Activated T-cell treated with anti-CD3 and anti-CD28 coated beads, Interleukin-2, amount 50 U/mL, for 4 hours (primary cell): ENCODE measurements at regions not wholly inside any gene's neighbourhood (a gene's known extent, or its start where the extent isn't known, plus 50 kb on each side); places are given as distances from the start of the nearest gene placed in this dataset.

Experiments used
- ATAC-seq, 2 donors: fragments of 200-7000 bp; cut with Tn5 transposase; one replicate each; pipeline ENCODE4 v1.10.0; 2021
- DNase-seq: peaks from one replicate; pipeline ENCODE4 v3.0.0-alpha.2; 2020
- H3K27me3 Mint-ChIP-seq: one replicate; pipeline ENCODE4 v1.8.0; 2021; ENCODE audit warnings: low read depth, mixed read lengths
- H3K36me3 Mint-ChIP-seq: one replicate; pipeline ENCODE4 v1.8.0; 2022; ENCODE audit warnings: mixed read lengths; ENCODE audit not compliant: insufficient read depth
- H3K4me1 Mint-ChIP-seq: one replicate; pipeline ENCODE4 v1.8.0; 2021; ENCODE audit warnings: low read depth, mixed read lengths
- H3K4me3 Mint-ChIP-seq: one replicate; pipeline ENCODE4 v1.8.0; 2021; ENCODE audit warnings: mild to moderate bottlenecking, moderate library complexity, mixed read lengths
- H3K9me3 Mint-ChIP-seq: one replicate; pipeline ENCODE4 v1.8.0; 2021; ENCODE audit warnings: mixed read lengths

DNA sequence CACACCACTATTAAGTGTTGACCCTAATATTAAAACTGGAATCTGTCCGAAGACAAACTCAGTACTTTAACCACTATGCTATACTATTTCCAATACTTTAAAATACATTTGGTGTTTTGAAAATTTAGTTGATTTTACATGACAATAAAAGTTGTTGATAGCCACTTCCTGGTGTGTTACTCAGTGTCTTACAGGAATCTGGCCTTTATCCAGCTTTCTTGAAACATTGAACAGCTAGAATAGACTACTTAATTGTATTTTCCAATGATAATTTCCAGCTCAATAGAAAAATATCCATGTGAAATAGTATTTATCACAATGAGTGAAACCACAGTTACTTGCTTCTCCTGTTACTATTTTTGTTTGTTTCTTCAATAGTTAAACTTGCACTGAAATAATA lies 369.6 kb upstream of the ADGRL4 start:
- DNase-seq: no peak

GRCh38 chr1:79375352-79375751 lies 368.8 kb upstream of the ADGRL4 start:
- DNase-seq (no peak), ATAC-seq (no peak)
- Mint-ChIP-seq H3K27me3 (no peaks in the 10 kb centered on the region), H3K9me3 (peaks cover 12% of the 10 kb centered on the region), H3K4me3 (no peak overlapping the region), H3K4me1 (no peaks in the 10 kb centered on the region), H3K36me3 (no peaks in the 10 kb centered on the region)

More for the DNA sequence above, 369.6 kb upstream of the ADGRL4 start:
- Mint-ChIP-seq H3K36me3 (no peaks in the 10 kb centered on the region), H3K4me1 (no peaks in the 10 kb centered on the region), H3K27me3 (no peaks in the 10 kb centered on the region), H3K9me3 (peaks cover 11% of the 10 kb centered on the region), H3K4me3 (no peak overlapping the region)
- ATAC-seq: no peak

DNA sequence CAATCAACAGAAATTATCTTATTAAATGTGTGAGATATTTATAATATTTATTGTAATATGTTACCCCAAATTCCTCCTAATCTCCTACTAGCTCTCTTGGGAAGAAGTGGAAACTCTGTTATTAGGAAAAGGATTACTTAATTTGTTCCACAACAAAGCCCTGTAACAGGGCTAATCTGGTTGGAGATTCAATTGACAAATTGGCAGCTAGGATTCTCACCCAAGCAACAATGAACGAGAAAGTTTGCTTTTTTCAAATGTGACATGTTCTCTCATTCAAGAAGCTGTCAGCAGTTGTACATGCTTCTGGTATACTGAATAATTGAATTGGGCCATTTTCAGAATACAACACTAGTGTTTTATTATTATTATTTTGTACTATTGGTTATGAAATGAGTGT lies 367.9 kb upstream of the ADGRL4 start:
- Mint-ChIP-seq H3K27me3 (no peaks in the 10 kb centered on the region), H3K4me3 (no peak overlapping the region), H3K36me3 (no peaks in the 10 kb centered on the region), H3K4me1 (no peaks in the 10 kb centered on the region), H3K9me3 (peaks cover 17% of the 10 kb centered on the region)
- no peak for ATAC-seq
- DNase-seq: no peak

- ATAC-seq: no peak
- no peak for DNase-seq
- Mint-ChIP-seq H3K4me3 (no peak overlapping the region), H3K36me3 (no peaks in the 10 kb centered on the region), H3K9me3 (peaks cover 20% of the 10 kb centered on the region), H3K4me1 (no peaks in the 10 kb centered on the region), H3K27me3 (no peaks in the 10 kb centered on the region)
These were observed 367.1 kb upstream of the ADGRL4 start for GRCh38 chr1:79373481-79374125.

DNA sequence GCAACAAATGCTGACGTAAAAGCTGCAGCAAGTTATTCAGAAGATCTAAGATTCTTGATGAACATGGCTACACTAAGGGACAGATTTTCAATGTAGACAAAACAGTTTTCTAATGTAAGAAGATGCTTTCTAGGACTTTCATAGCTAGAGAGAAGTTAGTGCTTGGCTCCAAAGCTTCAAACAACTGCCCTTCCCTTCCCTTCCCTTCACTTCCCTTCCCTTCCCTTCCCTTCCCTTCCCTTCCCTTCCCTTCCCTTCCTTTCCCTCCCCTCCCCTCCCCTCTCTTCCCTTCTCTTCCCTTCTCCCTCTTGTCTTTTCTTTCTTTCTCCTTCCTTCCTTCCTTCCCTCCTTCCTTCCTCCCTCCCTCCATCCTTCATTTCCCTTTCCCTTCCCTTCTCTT lies 365.3 kb upstream of the ADGRL4 start:
- Mint-ChIP-seq H3K27me3 (no peaks in the 10 kb centered on the region), H3K36me3 (no peaks in the 10 kb centered on the region), H3K4me3 (no peak overlapping the region), H3K4me1 (no peaks in the 10 kb centered on the region), H3K9me3 (peaks cover 20% of the 10 kb centered on the region)
- DNase-seq (no peak), ATAC-seq (no peak)

DNA sequence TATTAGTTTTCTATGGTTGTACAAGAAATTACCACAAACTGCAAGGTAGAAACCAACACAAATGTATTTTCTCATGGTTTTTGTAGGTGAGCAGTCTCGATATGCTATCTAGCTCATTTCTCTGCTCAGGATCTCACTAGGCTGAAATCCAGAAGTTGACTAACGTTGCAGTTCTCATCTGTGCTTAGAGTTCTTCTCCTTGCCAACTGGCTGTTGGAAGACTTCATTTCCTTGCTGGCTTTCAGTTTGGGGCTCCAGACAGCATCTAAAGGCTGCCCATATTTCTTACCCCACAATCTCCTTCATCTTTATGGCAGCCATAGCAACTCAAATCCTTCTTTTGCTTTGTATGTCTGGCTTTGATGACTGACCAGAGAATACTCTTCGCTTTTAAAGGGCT lies 362.6 kb upstream of the ADGRL4 start:
- ATAC-seq (no peak), DNase-seq (no peak)
- Mint-ChIP-seq H3K9me3 (peaks cover 19% of the 10 kb centered on the region), H3K27me3 (no peaks in the 10 kb centered on the region), H3K4me3 (no peak overlapping the region), H3K36me3 (no peaks in the 10 kb centered on the region), H3K4me1 (no peaks in the 10 kb centered on the region)

- no peak overlapping the region for H3K4me3 Mint-ChIP-seq
- H3K36me3 Mint-ChIP-seq: no peaks in the 10 kb centered on the region
- peaks cover 10% of the 10 kb centered on the region for H3K9me3 Mint-ChIP-seq
- no peaks in the 10 kb centered on the region for H3K4me1 Mint-ChIP-seq
- no peak for DNase-seq
- no peak for ATAC-seq
- H3K27me3 Mint-ChIP-seq: no peaks in the 10 kb centered on the region
These were observed 358.4 kb upstream of the ADGRL4 start for GRCh38 chr1:79364896-79365295.

DNA sequence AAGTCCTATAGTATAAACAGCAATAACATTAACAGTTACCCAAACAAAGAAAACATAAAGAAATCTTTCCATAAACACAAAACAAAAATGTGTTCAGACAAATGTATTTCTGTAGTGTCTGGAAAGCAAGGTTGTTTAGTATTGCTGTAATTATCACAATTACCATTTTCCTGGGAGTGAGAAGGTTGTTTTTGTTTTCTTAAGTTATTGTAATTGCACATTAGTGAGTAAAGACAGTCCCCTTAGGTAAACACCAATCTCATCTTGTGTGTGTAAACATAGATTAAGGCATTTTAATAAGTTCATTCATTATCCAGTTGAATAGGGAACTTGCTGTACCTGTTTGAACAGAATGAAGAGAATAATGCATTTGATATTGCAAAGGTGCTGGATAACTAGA lies 356.9 kb upstream of the ADGRL4 start:
- H3K9me3 Mint-ChIP-seq: peaks cover 2% of the 10 kb centered on the region
- ATAC-seq (no peak), DNase-seq (no peak)
- H3K4me1 Mint-ChIP-seq: no peaks in the 10 kb centered on the region
- no peaks in the 10 kb centered on the region for H3K27me3 Mint-ChIP-seq
- no peak overlapping the region for H3K4me3 Mint-ChIP-seq
- no peaks in the 10 kb centered on the region for H3K36me3 Mint-ChIP-seq

GRCh38 chr1:79362470-79362869 lies 355.9 kb upstream of the ADGRL4 start:
- DNase-seq (no peak), ATAC-seq (no peak)
- Mint-ChIP-seq H3K4me1 (no peaks in the 10 kb centered on the region), H3K4me3 (no peak overlapping the region), H3K27me3 (no peaks in the 10 kb centered on the region), H3K9me3 (peaks cover 2% of the 10 kb centered on the region), H3K36me3 (no peaks in the 10 kb centered on the region)

- Mint-ChIP-seq H3K36me3 (no peaks in the 10 kb centered on the region), H3K27me3 (no peaks in the 10 kb centered on the region), H3K9me3 (no peaks in the 10 kb centered on the region), H3K4me3 (no peak overlapping the region), H3K4me1 (no peaks in the 10 kb centered on the region)
- no peak for ATAC-seq
- DNase-seq: no peak
These were observed 348.6 kb upstream of the ADGRL4 start for GRCh38 chr1:79355090-79355489.

DNA sequence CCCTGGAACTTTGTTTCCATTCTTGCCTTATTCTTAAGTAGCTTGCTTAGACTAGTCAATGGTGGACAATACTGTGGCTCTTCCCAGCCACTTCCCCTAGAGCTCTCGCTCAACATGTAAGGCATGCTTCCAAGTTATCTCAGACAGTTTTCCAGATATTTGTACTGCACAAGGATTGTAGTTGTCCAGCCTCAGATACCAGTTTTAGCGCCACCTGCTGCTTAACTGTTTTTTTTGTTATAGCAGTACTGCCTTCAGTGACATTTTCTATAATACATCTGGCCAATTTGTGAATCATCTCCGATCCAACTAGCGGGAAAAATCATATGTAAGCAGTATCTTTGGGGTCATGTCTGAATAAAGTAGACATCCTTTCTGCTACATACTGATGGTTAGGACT lies 346.7 kb upstream of the ADGRL4 start:
- no peaks in the 10 kb centered on the region for H3K27me3 Mint-ChIP-seq
- DNase-seq (no peak), ATAC-seq (no peak)
- no peak overlapping the region for H3K4me3 Mint-ChIP-seq
- H3K9me3 Mint-ChIP-seq: no peaks in the 10 kb centered on the region
- H3K4me1 Mint-ChIP-seq: no peaks in the 10 kb centered on the region
- no peaks in the 10 kb centered on the region for H3K36me3 Mint-ChIP-seq

- Mint-ChIP-seq H3K4me1 (no peaks in the 10 kb centered on the region), H3K27me3 (no peaks in the 10 kb centered on the region), H3K36me3 (no peaks in the 10 kb centered on the region), H3K4me3 (no peak overlapping the region), H3K9me3 (no peaks in the 10 kb centered on the region)
- ATAC-seq (no peak), DNase-seq (no peak)
These were observed 320.3 kb upstream of the ADGRL4 start for GRCh38 chr1:79326875-79327274.

- no peaks in the 10 kb centered on the region for H3K27me3 Mint-ChIP-seq
- H3K36me3 Mint-ChIP-seq: no peaks in the 10 kb centered on the region
- H3K4me3 Mint-ChIP-seq: no peak overlapping the region
- DNase-seq: no peak
- ATAC-seq: no peak
- H3K9me3 Mint-ChIP-seq: no peaks in the 10 kb centered on the region
- H3K4me1 Mint-ChIP-seq: no peaks in the 10 kb centered on the region
These were observed 319.2 kb upstream of the ADGRL4 start for GRCh38 chr1:79325705-79326104.

DNA sequence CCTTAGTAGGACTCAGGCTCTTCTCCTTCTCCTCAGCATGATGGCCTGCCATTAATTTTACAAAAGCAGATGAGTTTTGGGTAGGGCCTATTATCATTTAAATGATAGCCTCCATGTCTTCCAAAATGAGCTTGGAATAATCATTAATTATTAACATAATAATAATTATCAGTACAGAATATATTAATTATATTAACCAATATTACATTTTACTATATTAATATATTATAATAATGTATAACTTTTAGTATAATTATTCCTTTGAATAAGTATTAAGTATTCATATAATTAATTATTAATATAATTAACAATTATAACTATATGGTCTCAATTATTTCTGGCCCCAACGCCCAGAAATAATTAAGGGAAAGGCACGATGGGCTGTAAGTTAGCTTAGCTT lies 318.6 kb upstream of the ADGRL4 start:
- no peaks in the 10 kb centered on the region for H3K9me3 Mint-ChIP-seq
- H3K4me1 Mint-ChIP-seq: no peaks in the 10 kb centered on the region
- H3K36me3 Mint-ChIP-seq: no peaks in the 10 kb centered on the region
- H3K27me3 Mint-ChIP-seq: no peaks in the 10 kb centered on the region
- ATAC-seq: no peak
- no peak overlapping the region for H3K4me3 Mint-ChIP-seq
- DNase-seq: no peak

GRCh38 chr1:79323239-79324025 lies 316.9 kb upstream of the ADGRL4 start:
- DNase-seq (no peak), ATAC-seq (no peak)
- Mint-ChIP-seq H3K27me3 (no peaks in the 10 kb centered on the region), H3K9me3 (no peaks in the 10 kb centered on the region), H3K4me3 (no peak overlapping the region), H3K4me1 (no peaks in the 10 kb centered on the region), H3K36me3 (no peaks in the 10 kb centered on the region)
